PC-9 (cell line): ENCODE measurements at regions not wholly inside any gene's neighbourhood (a gene's known extent, or its start where the extent isn't known, plus 50 kb on each side); places are given as distances from the start of the nearest gene placed in this dataset.

Source experiments
- BruUV-seq: library from RNA; stranded (reverse); fragments of 400-500 nt; replicated peaks from 2 replicates; lab custom pipeline; 2021; lab: Mats Ljungman, UMichigan
- CTCF ChIA-PET: fragments of 300-600 bp; sonication (Branson Sonifier 250); formaldehyde crosslinking; loops from one replicate; lab custom pipeline; 2022; ENCODE audit warnings: antibody characterized with exemption; lab: Charles Lee
- POLR2A ChIA-PET: fragments of 300-600 bp; sonication (Branson Sonifier 250); formaldehyde crosslinking; loops from one replicate; lab custom pipeline; 2022; ENCODE audit warnings: antibody characterized with exemption; ENCODE audit not compliant: unreplicated experiment; lab: Charles Lee
- DNase-seq, 2 experiments: peaks; one replicate each; pipeline versions ENCODE4 v3.0.0 to v3.0.0-alpha.2; 2015 to 2022; ENCODE audit warnings: mixed read lengths in 1 of 2
- H2AFZ ChIP-seq: fragments of 200-600 bp; sonication (generic); 2 replicates; pipeline ENCODE4 v1.8.1; 2017; ENCODE audit warnings: antibody characterized with exemption
- H3F3A ChIP-seq: fragments of 200-600 bp; sonication (generic); 2 replicates; pipeline ENCODE4 v1.8.1; 2017; ENCODE audit warnings: antibody characterized with exemption, mild to moderate bottlenecking, low read depth; ENCODE audit not compliant: insufficient read depth
- H3K27ac ChIP-seq: fragments of 200-600 bp; sonication (generic); 2 replicates; pipeline ENCODE4 v1.6.1; 2016; ENCODE audit warnings: mixed run types
- H3K27me3 ChIP-seq: fragments of 200-600 bp; sonication (generic); 2 replicates; pipeline ENCODE4 v1.6.1; 2016; ENCODE audit warnings: low read depth, mixed run types; ENCODE audit not compliant: insufficient read depth
- H3K36me3 ChIP-seq: fragments of 200-600 bp; sonication (generic); 2 replicates; pipeline ENCODE4 v1.6.1; 2016; ENCODE audit warnings: low read depth, mixed run types
- H3K4me1 ChIP-seq: fragments of 200-600 bp; sonication (generic); replicated peaks from 2 replicates; pipeline ENCODE4 v1.6.1; 2016; ENCODE audit warnings: mixed run types; ENCODE audit not compliant: insufficient read depth
- H3K4me2 ChIP-seq: fragments of 200-600 bp; sonication (generic); 2 replicates; pipeline ENCODE4 v1.6.1; 2017; ENCODE audit warnings: mixed run types
- H3K4me3 ChIP-seq: fragments of 200-600 bp; sonication (generic); 2 replicates; pipeline ENCODE4 v1.6.1; 2016; ENCODE audit warnings: mixed run types
- H3K79me2 ChIP-seq: fragments of 200-600 bp; sonication (generic); 2 replicates; pipeline ENCODE4 v1.6.1; 2017; ENCODE audit warnings: low read depth, mixed run types
- H3K9me2 ChIP-seq: fragments of 200-600 bp; sonication (generic); 2 replicates; pipeline ENCODE4 v1.8.1; 2017; ENCODE audit warnings: mild to moderate bottlenecking; ENCODE audit not compliant: insufficient read depth
- H3K9me3 ChIP-seq: fragments of 200-600 bp; sonication (generic); 2 replicates; pipeline ENCODE4 v1.8.1; 2016; ENCODE audit warnings: low read depth; ENCODE audit not compliant: insufficient read depth
- H4K20me1 ChIP-seq: fragments of 200-600 bp; sonication (generic); 2 replicates; pipeline ENCODE4 v1.8.1; 2017; ENCODE audit not compliant: insufficient read depth
- EZH2 ChIP-seq: fragments of 200-600 bp; sonication (generic); IDR thresholded peaks from 2 replicates; pipeline ENCODE4 v1.8.0; 2017; ENCODE audit warnings: antibody characterized with exemption, low read depth
- intact Hi-C: fragments of 100-400 bp; cut with micrococcal nuclease; formaldehyde crosslinking; loops from one replicate; pipeline ENCODE4 v1.10.0; 2022; ENCODE audit not compliant: unreplicated experiment
- TF ChIP-seq, protein P1 (sequence below): fragments of 200-600 bp; sonication (generic); conservative IDR thresholded peaks from 2 replicates; pipeline ENCODE4 v1.6.1; 2017; ENCODE audit warnings: mixed run types, antibody characterized with exemption, mild to moderate bottlenecking, moderate library complexity

DNA sequence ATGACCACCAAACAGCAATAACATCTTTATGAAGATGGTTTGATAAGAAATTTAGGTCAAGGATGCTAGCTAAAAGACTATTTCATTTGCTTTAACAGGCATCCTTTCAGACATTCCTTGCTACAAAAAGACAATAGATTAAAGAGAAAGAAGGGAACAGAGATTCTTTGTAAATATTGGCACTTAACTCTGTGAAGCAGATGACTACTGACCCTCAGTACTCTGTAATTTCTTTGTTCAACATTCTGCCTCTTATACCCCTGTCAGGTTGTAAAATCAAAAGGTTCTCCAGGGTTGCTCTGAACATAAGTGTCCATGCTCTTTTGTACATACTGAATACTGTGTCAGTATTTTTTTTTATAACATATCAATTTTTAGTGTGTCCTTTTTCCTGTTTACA is 610.6 kb upstream of the GRAMD2B start:
- no peak overlapping the region for H3K4me3 ChIP-seq

DNA sequence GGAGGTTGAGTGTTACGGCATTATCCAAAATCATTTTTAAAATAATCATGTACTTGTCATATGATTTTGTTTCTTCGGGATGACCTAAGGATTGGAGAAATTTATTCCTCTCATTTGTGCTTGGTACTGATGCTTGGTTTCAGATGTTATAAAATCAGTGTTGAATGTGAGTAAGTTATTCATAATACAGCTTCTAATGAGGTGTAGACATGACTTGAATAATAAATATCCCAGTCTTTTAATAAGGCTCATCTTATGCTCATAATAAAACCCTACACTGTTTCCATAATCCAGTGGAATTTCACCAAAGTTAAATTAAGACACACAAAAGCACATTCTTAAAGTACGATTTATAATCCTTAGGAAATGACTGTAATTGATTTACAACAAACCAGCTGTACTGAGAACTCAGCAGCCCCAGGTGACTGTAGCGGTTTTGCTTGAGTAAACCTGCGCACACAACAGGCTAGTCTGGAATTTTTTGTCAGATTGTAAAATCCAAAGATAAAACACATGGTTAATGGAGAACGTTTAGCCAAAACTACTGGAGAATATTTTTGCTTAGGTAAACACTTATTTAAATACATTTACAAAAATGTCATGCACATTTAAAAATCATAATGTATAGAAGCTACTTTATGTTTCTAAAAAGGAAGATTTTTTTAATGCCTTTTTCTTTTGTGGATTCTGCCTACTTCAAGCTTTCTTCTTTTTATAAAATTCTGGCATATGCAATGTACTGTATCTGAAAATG is 609.8 kb upstream of the GRAMD2B start:
- Histone ChIP-seq H3K27ac (no peak overlapping the region), H3K4me1 (no peaks in the 10 kb centered on the region), H4K20me1 (no peaks in the 10 kb centered on the region), H3K4me3 (no peak overlapping the region), H3K27me3 (no peaks in the 10 kb centered on the region), H2AFZ (no peak overlapping the region), H3K4me2 (no peak overlapping the region), H3F3A (no peaks in the 10 kb centered on the region), H3K79me2 (no peaks in the 10 kb centered on the region), H3K36me3 (no peaks in the 10 kb centered on the region), H3K9me2 (no peaks in the 10 kb centered on the region), H3K9me3 (no peaks in the 10 kb centered on the region)
- no peak for DNase-seq
- intact Hi-C loops, result no loop called here
- no peak for TF ChIP-seq EZH2
- ChIA-PET CTCF (no interaction called here), POLR2A (no interaction called here)
- BruUV-seq, result no TSS peak

More for the DNA sequence above, 610.6 kb upstream of the GRAMD2B start:
- no peaks in the 10 kb centered on the region for H3F3A ChIP-seq
- no peaks in the 10 kb centered on the region for H3K27me3 ChIP-seq
- ChIA-PET CTCF (no interaction called here), POLR2A (no interaction called here)
- no peaks in the 10 kb centered on the region for H3K9me3 ChIP-seq
- no peak overlapping the region for H3K27ac ChIP-seq
- H3K36me3 ChIP-seq, result no peaks in the 10 kb centered on the region
- H3K4me2 ChIP-seq, result no peak overlapping the region
- no peak for DNase-seq
- intact Hi-C loops, result no loop called here
- no peaks in the 10 kb centered on the region for H3K9me2 ChIP-seq
- H3K4me1 ChIP-seq, result no peaks in the 10 kb centered on the region
- H4K20me1 ChIP-seq, result no peaks in the 10 kb centered on the region
- no peak overlapping the region for H2AFZ ChIP-seq
- no peak for TF ChIP-seq EZH2
- TF ChIP-seq, protein P1, sequence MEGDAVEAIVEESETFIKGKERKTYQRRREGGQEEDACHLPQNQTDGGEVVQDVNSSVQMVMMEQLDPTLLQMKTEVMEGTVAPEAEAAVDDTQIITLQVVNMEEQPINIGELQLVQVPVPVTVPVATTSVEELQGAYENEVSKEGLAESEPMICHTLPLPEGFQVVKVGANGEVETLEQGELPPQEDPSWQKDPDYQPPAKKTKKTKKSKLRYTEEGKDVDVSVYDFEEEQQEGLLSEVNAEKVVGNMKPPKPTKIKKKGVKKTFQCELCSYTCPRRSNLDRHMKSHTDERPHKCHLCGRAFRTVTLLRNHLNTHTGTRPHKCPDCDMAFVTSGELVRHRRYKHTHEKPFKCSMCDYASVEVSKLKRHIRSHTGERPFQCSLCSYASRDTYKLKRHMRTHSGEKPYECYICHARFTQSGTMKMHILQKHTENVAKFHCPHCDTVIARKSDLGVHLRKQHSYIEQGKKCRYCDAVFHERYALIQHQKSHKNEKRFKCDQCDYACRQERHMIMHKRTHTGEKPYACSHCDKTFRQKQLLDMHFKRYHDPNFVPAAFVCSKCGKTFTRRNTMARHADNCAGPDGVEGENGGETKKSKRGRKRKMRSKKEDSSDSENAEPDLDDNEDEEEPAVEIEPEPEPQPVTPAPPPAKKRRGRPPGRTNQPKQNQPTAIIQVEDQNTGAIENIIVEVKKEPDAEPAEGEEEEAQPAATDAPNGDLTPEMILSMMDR, result no peak
- no peaks in the 10 kb centered on the region for H3K79me2 ChIP-seq
- no TSS peak for BruUV-seq

DNA sequence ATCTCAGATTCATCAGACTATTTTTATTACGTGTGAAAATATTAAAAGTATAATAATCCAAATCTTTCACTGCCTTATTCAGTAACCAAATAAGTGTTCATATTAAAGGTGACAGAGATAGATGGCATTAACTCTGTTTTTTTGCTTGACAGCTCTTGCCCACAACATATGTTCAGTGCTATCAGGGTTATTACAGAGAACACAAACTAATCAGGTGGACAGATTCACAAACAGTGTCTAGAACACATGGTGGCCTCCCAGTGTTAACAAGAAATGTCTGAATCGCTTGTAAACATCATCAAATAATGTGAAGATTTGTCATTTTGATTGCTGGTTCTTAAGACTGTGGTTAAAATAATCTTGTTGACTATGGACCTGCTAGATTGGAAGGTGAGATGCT is 609.1 kb upstream of the GRAMD2B start:
- no peak overlapping the region for H2AFZ ChIP-seq
- no peak for TF ChIP-seq EZH2
- TF ChIP-seq, protein P1, result no peak
- no peaks in the 10 kb centered on the region for H3K27me3 ChIP-seq
- H3K9me3 ChIP-seq, result no peaks in the 10 kb centered on the region
- no peaks in the 10 kb centered on the region for H3F3A ChIP-seq
- no peaks in the 10 kb centered on the region for H3K79me2 ChIP-seq
- no peaks in the 10 kb centered on the region for H3K4me1 ChIP-seq
- intact Hi-C loops, result no loop called here
- no peak overlapping the region for H3K27ac ChIP-seq
- no peak for DNase-seq
- no peaks in the 10 kb centered on the region for H3K9me2 ChIP-seq
- no peak overlapping the region for H3K4me2 ChIP-seq
- no peaks in the 10 kb centered on the region for H3K36me3 ChIP-seq
- no TSS peak for BruUV-seq
- no peaks in the 10 kb centered on the region for H4K20me1 ChIP-seq
- ChIA-PET POLR2A (no interaction called here), CTCF (no interaction called here)
- no peak overlapping the region for H3K4me3 ChIP-seq

DNA sequence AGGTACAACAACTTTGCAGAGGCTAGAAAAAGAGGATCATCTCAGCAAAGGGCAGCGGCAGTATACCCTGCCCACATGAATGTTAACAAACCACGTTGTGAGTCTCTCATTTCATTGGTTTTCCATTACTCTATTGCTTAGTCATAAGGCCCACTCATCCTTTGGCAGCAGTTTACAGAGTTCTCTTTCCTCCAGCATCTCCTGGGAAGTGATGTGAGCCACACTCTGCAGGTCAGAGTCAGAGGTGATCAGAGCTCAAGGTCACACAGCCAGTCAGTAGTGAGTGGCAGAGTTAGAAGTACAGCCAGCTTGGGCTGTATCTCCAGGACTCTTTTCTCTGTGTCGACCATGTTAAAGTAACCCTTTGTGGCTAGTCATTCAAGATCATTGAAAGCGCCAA is 599.6 kb upstream of the GRAMD2B start:
- no peaks in the 10 kb centered on the region for H3K36me3 ChIP-seq
- no peak for DNase-seq
- no peaks in the 10 kb centered on the region for H3K9me3 ChIP-seq
- ChIA-PET POLR2A (no interaction called here), CTCF (no interaction called here)
- H3K27me3 ChIP-seq, result no peaks in the 10 kb centered on the region
- no peak overlapping the region for H3K27ac ChIP-seq
- H3K4me1 ChIP-seq, result no peaks in the 10 kb centered on the region
- H3F3A ChIP-seq, result no peaks in the 10 kb centered on the region
- H2AFZ ChIP-seq, result no peak overlapping the region
- no TSS peak for BruUV-seq
- no peaks in the 10 kb centered on the region for H3K79me2 ChIP-seq
- TF ChIP-seq, protein P1, result no peak
- no peak for TF ChIP-seq EZH2
- no peak overlapping the region for H3K4me3 ChIP-seq
- H3K4me2 ChIP-seq, result no peak overlapping the region
- intact Hi-C loops, result no loop called here
- H3K9me2 ChIP-seq, result no peaks in the 10 kb centered on the region
- H4K20me1 ChIP-seq, result no peaks in the 10 kb centered on the region
